Osteocyte (in vitro differentiated cells): ENCODE measurements at regions not wholly inside any gene's neighbourhood (a gene's known extent, or its start where the extent isn't known, plus 50 kb on each side); places are given as distances from the start of the nearest gene placed in this dataset.
"Not testable (repeated sequence)": the region's sequence is repeated elsewhere in the genome, so short reads cannot be mapped to it uniquely, and the experiment has no call there.

Source experiments
- DNase-seq: peaks from one replicate; pipeline ENCODE4 v3.0.0; 2021; ENCODE audit warnings: mixed read lengths; ENCODE audit not compliant: unreplicated experiment; ENCODE audit errors: extremely low spot score
- H3K27ac Mint-ChIP-seq: one replicate; pipeline ENCODE4 v1.8.0; 2021; ENCODE audit warnings: mild to moderate bottlenecking, mixed read lengths; ENCODE audit not compliant: unreplicated experiment
- H3K27me3 Mint-ChIP-seq: one replicate; pipeline ENCODE4 v1.8.0; 2021; ENCODE audit warnings: mixed read lengths; ENCODE audit not compliant: unreplicated experiment
- H3K36me3 Mint-ChIP-seq: one replicate; pipeline ENCODE4 v1.8.0; 2021; ENCODE audit warnings: mixed read lengths; ENCODE audit not compliant: unreplicated experiment
- H3K4me1 Mint-ChIP-seq: one replicate; pipeline ENCODE4 v1.8.0; 2021; ENCODE audit warnings: mixed read lengths; ENCODE audit not compliant: unreplicated experiment
- H3K4me3 Mint-ChIP-seq: one replicate; pipeline ENCODE4 v1.8.0; 2021; ENCODE audit warnings: mild to moderate bottlenecking, moderate library complexity, mixed read lengths; ENCODE audit not compliant: unreplicated experiment
- H3K9me3 Mint-ChIP-seq: one replicate; pipeline ENCODE4 v1.8.0; 2021; ENCODE audit warnings: mixed read lengths; ENCODE audit not compliant: unreplicated experiment
- CTCF ChIP-seq: fragments of 200-600 bp; sonication (generic); IDR thresholded peaks from 2 replicates; pipeline ENCODE4 v1.5.0; 2021; ENCODE audit warnings: antibody characterized with exemption, mild to moderate bottlenecking, moderate library complexity

GRCh38 chr7:121618182-121618581 lies 222.1 kb upstream of the FAM3C start:
- H3K4me3 Mint-ChIP-seq = no peak overlapping the region
- H3K9me3 Mint-ChIP-seq = peaks cover 4% of the 10 kb centered on the region
- no peak overlapping the region for H3K27ac Mint-ChIP-seq
- H3K27me3 Mint-ChIP-seq = no peaks in the 10 kb centered on the region
- no peaks in the 10 kb centered on the region for H3K4me1 Mint-ChIP-seq
- DNase-seq = no peak
- TF ChIP-seq CTCF = no peak
- no peaks in the 10 kb centered on the region for H3K36me3 Mint-ChIP-seq

DNA sequence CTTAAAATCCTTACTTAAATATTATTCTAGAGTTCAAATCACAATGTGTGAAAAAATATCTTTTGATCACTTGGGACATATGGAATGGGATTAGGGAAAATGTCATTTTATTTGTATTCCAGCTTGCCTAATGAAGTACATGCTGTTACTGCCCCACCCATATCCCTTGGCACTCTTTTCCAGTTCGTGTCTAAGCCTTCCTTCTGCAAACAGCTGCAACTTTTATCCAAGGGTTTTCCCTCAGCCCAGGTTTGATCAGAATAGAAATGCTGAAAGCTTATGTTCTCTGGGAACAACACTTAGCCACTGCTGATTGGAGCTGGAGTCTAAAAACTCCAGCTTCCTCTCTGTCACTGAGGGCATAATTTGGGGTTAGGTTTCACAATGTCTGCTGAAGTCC lies 214.1 kb upstream of the FAM3C start:
- no peak for DNase-seq
- TF ChIP-seq CTCF = no peak
- Mint-ChIP-seq H3K27me3 (no peaks in the 10 kb centered on the region), H3K27ac (no peak overlapping the region), H3K9me3 (no peaks in the 10 kb centered on the region), H3K36me3 (no peaks in the 10 kb centered on the region), H3K4me3 (no peak overlapping the region), H3K4me1 (peaks cover 2% of the 10 kb centered on the region)

DNA sequence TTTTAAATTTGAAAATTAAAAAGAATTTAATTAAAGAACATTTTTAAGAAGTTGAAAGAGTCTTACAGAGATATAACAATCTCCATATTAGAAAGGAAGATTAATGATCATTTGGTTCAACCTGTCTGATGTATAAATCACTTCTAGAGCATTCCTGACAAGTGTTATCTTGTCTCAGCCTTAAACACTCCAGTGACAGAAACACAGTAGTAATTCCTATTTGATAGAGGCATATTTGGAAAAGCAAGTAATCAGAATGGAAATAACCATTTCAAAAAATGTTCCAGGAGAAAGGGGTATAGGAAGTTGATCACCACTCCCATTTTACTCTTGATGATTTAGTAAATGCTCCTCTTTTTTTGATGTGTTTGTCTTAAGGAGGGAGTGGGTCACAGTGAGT lies 213.1 kb upstream of the FAM3C start:
- no peaks in the 10 kb centered on the region for H3K36me3 Mint-ChIP-seq
- TF ChIP-seq CTCF = no peak
- H3K4me3 Mint-ChIP-seq = no peak overlapping the region
- H3K27me3 Mint-ChIP-seq = no peaks in the 10 kb centered on the region
- H3K27ac Mint-ChIP-seq = no peak overlapping the region
- H3K9me3 Mint-ChIP-seq = no peaks in the 10 kb centered on the region
- no peak for DNase-seq
- peaks cover 12% of the 10 kb centered on the region for H3K4me1 Mint-ChIP-seq

- DNase-seq = no peak
- H3K27ac Mint-ChIP-seq = no peak overlapping the region
- TF ChIP-seq CTCF = no peak
- no peaks in the 10 kb centered on the region for H3K36me3 Mint-ChIP-seq
- no peak overlapping the region for H3K4me3 Mint-ChIP-seq
- no peaks in the 10 kb centered on the region for H3K9me3 Mint-ChIP-seq
- H3K4me1 Mint-ChIP-seq = peaks cover 16% of the 10 kb centered on the region
- H3K27me3 Mint-ChIP-seq = no peaks in the 10 kb centered on the region
These were observed 212.7 kb upstream of the FAM3C start for GRCh38 chr7:121608785-121609184.

GRCh38 chr7:121608183-121608582 lies 212.1 kb upstream of the FAM3C start:
- peaks cover 16% of the 10 kb centered on the region for H3K4me1 Mint-ChIP-seq
- not testable (repeated sequence) for H3K4me3 Mint-ChIP-seq, DNase-seq, H3K36me3 Mint-ChIP-seq, H3K27ac Mint-ChIP-seq, H3K27me3 Mint-ChIP-seq, H3K9me3 Mint-ChIP-seq

DNA sequence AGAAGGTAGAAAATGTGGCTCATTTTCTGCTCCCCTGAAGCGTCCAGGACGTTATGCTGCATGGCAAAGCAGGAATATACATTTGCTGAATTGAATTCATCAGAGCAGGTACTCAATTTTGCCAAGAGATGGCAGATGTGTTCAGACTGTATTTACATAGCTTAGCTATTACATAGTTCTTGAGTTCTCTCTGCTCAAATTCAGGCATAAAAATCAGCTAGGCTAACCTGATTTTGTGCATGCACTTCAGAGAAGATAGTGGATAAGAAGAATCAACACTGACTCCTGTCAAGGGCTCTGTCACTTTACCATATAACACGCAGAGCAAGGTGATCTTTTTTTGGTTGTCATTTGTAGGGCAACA lies 209.2 kb upstream of the FAM3C start:
- peak; percentile 33 for TF ChIP-seq CTCF
- Mint-ChIP-seq H3K36me3 (no peaks in the 10 kb centered on the region), H3K4me1 (peaks cover 16% of the 10 kb centered on the region), H3K27ac (peak overlapping the region; percentile 52), H3K4me3 (no peak overlapping the region), H3K27me3 (no peaks in the 10 kb centered on the region), H3K9me3 (no peaks in the 10 kb centered on the region)
- DNase-seq = no peak
